SK-N-SH treated with all-trans-retinoic acid at 6 μM for 48 hours (cell line): ENCODE measurements at regions not wholly inside any gene's neighbourhood (a gene's known extent, or its start where the extent isn't known, plus 50 kb on each side); places are given as distances from the start of the nearest gene placed in this dataset.

Source experiments
- ESRRG ChIP-seq: fragments of 250-450 bp; sonication (Bioruptor Pico); IDR thresholded peaks from 2 replicates; pipeline ENCODE4 v1.6.1; 2021; ENCODE audit warnings: mild to moderate bottlenecking
- PATZ1 ChIP-seq: fragments of 250-450 bp; sonication (Bioruptor Pico); IDR thresholded peaks from 2 replicates; pipeline ENCODE4 v1.8.0; 2020; ENCODE audit warnings: mild to moderate bottlenecking, moderate library complexity, borderline replicate concordance
- RARB ChIP-seq: fragments of 250-450 bp; sonication (Bioruptor Pico); IDR thresholded peaks from 2 replicates; pipeline ENCODE4 v1.8.0; 2021; ENCODE audit warnings: mild to moderate bottlenecking, moderate library complexity
- TSHZ2 ChIP-seq: fragments of 250-450 bp; sonication (Bioruptor Pico); IDR thresholded peaks from 2 replicates; pipeline ENCODE4 v1.5.0; 2020; ENCODE audit warnings: mild to moderate bottlenecking, moderate library complexity
- ZC3H10 ChIP-seq: fragments of 250-450 bp; sonication (Bioruptor Pico); IDR thresholded peaks from 2 replicates; pipeline ENCODE4 v1.5.1; 2021; ENCODE audit warnings: mild to moderate bottlenecking, moderate library complexity
- ZNF8 ChIP-seq: fragments of 450-650 bp; formaldehyde crosslinking; IDR thresholded peaks from 2 replicates; pipeline ENCODE4 v1.5.0; 2020; ENCODE audit warnings: mild to moderate bottlenecking, moderate library complexity

- TF ChIP-seq RARB = no peak
- no peak for TF ChIP-seq PATZ1 (CRISPR knock-in tag)
- no peak for TF ChIP-seq ESRRG (CRISPR knock-in tag)
- TF ChIP-seq TSHZ2 (CRISPR knock-in tag) = no peak
- no peak for TF ChIP-seq ZNF8 (CRISPR knock-in tag)
- TF ChIP-seq ZC3H10 = no peak
Observed at GRCh38 chr6:117206522-117206921, 58.8 kb upstream of the VGLL2 start.
